Stimulated activated CD4-positive, alpha-beta T cell treated with anti-CD3 and anti-CD28 coated beads, Interleukin-4, amount 100 ng/mL, for 48 hours (primary cell): ENCODE measurements at regions not wholly inside any gene's neighbourhood (a gene's known extent, or its start where the extent isn't known, plus 50 kb on each side); places are given as distances from the start of the nearest gene placed in this dataset.

ENCODE experiments used
- DNase-seq, 2 donors: peaks; one replicate each; pipeline ENCODE4 v3.0.0-alpha.2; 2020; ENCODE audit warnings: low read depth in 2 of 2

DNA sequence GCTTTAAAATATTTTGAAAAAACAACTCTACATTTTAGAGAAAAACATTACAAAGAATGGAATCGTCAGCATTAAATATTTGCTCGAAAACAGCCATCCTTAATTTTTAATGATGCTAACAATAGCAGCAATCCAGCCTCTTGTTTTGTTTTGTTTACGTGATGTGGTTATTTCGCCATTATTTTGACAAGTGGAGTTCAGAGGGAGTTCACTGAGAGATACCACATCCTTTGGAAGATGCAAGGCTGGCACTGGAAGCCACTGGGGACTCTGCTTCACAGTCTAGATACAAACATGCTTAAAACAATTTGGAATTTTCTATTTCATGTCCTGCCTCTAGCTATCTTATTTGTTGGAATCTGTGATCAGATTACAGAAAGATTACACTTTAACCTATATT, 556.3 kb downstream of the PCDH17 start:
- no peak for DNase-seq

DNA sequence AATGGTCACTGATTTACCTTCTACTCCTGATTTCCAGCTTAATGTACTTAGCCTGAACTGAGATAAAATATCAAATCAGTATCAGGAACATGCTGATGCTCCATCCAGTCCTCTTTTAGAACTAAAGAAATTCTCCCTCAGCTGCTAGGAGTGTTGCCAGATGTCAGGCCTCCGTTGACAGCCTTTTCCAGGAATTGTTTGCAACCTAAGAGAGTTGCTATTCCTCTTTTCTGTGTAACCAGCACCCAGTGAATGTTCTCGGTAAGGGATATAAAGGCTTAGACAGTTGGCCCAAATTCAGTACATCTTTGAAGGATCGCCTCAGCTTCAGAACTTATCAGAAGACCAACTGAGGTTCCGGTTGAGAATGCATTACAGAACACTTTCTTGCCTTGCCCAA, 559.0 kb downstream of the PCDH17 start:
- no peak for DNase-seq

DNA sequence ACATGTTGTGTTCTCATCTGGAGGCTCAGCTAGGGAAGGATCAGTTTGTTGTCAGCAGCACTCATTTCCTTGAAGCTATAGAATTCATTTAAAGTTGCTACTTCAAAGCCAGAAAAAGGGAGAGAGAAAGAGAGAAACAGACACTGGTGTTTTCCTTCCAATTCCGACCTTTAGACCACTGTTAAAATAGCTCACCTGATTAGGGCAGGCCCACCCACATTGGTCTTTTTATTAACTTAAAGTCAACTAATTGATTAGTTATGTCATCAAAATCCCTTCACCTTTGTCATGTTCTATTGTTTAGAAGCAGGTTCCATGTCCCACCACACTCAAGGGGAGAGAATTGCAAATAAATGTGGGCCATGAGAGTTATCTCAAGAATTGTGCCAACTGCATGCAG, 560.2 kb downstream of the PCDH17 start:
- DNase-seq: no peak

DNA sequence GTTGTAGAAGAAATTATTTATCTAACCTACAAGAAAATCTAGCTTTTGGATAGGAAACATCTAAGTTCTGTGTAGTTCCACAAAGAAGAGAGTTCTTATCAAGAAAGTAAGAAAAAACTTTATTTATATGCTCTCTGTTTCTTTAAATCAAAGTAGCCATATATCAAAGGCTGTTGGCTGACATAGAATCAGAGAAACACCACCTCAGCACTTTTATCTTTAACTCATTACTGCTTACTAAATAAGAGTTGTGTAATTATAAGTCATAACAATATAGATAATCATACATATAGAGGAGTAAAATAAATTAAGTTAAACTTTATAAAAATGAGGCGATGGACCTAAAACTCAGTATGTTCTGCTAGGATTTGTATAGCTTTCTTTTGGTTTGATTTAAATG, 570.6 kb downstream of the PCDH17 start:
- no peak for DNase-seq

DNA sequence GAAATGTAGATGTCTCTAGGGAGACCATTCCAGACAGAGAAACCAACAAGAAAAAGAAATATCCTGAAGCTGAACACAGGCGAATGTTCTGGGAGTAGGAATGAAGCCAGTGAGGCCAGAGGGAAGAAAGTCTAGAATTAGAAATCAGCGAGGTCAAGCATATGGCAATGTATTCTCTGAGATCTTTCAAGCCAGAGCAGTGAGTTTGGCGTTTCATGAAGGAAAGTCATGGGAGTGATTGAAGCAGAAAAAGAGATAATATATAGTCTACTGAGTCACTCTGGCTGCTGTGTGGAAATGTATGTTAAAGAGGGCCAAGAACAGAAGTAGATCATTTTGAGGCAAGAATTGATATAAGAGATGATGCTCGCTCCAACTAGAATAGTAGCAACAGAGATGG, 576.0 kb downstream of the PCDH17 start:
- no peak for DNase-seq

DNA sequence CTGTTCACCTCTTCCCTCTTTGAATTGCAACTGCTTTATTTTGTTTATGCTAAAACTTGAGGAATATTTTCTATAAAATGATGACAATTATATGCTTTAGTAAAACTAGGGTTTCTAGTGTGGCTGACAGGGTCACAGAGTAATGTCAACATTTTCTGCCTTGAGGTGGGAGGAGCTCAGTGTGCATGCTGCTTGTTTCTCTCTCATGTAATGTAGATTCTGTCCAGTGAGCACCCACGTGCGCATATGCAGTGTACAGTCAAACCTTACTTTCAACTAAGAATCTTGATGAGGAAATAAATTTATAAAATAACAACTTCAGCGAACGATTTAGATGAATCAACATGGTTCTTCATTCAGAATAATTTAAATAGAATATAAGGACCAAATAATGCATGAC, 603.9 kb downstream of the PCDH17 start:
- no peak for DNase-seq

- DNase-seq: no peak
These were observed 607.6 kb downstream of the PCDH17 start for GRCh38 chr13:58238972-58239773.

GRCh38 chr13:58239774-58240268, 608.3 kb downstream of the PCDH17 start:
- DNase-seq: no peak

DNA sequence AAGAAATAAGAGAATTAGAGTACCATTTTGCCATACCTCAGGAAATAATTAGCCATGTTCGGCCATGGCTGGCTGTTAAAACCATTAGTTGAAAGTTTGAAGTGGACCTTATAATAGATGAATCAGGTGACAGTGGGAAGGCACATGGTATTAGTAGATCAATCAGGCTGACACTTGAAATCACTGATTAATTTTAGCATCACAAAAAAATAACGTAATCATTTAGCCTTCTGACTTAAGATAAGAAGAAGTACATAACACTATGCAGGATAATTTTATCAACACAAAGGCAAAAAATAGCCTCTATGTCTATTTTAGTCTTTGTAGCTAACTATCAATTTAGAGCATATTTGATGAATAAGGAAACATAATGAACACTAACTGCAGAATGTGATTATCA, 615.5 kb downstream of the PCDH17 start:
- DNase-seq: no peak

GRCh38 chr13:58254943-58255342, 623.4 kb downstream of the PCDH17 start:
- no peak for DNase-seq

GRCh38 chr13:58266271-58266670, 634.7 kb downstream of the PCDH17 start:
- no peak for DNase-seq

GRCh38 chr13:58298556-58299135, 667.1 kb downstream of the PCDH17 start:
- DNase-seq: no peak

DNA sequence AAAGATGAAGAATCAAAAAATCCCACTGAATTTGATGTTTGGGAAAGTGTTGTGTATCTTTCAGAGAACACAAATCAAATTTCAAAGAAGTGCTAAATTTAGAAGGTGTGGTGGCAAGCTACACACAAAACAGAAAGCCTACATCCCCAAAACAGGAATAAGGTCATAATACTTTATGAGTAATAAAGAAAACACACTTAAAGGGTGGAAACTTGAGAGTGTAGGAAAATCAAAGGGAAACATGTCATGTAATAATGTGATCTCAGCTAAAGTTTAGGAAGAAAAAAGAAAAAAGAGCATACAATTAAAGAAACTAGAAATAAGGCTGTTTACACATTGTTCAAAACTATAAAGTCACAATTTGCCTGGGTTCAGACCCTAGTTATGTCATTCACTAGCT, 668.7 kb downstream of the PCDH17 start:
- no peak for DNase-seq

DNA sequence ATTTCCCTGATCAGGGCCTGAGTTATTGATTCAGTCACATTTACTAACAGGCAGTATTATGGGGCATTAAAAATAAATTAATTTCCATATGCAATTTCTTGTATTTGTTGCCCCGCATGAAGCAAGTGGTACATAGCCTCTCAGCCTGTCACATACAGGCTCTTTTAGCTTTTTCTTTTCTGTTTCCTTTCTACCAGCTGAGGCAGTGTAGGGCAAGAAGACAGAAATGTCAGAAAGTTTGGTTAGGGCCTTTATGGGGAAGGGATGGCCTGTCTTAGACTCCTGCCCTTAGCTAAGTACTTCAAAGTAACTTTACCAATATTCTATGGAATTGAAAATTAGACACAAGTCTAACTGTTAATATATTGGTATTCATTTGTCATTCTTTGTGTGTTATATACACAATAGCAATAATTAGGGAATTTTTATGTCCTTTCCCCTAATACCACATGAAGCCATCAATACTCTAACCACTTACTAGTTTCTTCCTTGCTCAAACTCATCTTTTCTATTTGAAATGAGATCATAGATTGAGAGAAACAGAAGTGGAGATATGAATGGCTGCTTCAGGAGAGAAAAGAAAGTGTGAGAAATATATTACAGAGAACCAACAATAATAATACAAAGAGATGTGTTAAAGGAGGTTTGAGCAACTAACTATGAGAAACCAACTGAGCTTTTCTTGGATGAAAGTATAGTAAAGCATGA, 669.6 kb downstream of the PCDH17 start:
- DNase-seq: no peak

GRCh38 chr13:58302349-58302748, 670.8 kb downstream of the PCDH17 start:
- no peak for DNase-seq

DNA sequence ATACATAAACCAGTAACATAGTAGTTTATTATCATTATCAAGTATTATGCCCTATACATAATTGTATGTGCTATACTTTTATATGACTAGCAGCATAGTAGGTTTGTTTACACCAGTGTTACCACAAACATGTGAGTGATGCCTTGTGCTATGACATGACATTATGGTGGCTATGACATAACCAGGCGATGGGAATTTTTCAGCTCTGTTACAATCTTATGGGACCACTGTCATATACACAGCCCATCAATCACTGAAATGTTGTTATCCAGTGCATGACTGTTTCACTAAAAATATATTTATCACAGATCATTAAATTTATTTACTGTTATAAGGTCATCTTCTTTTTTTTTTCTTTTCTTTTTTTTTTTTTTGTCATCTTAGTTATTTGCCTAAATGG, 674.5 kb downstream of the PCDH17 start:
- no peak for DNase-seq

DNA sequence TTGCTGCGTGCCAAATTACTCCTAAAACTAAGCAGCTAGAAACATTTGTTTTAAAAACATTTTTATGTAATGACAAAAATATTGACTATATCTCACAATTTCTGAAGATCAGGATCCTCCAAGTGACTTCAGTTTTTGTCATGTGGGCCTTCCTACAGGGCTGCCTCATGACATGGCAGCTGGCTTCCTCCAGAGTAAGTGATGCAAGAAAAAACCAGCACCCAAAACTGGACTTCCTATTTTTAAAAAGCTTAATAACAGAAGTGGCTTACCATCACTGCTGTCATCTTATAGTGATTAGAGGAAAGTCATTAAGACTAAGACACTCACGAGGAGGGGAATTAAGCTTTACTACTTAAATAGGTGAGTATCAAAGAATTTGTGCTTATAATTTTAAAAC, 681.7 kb downstream of the PCDH17 start:
- no peak for DNase-seq

GRCh38 chr13:58318495-58319167, 687.1 kb downstream of the PCDH17 start:
- no peak for DNase-seq

GRCh38 chr13:58324161-58324560, 692.6 kb downstream of the PCDH17 start:
- no peak for DNase-seq

- no peak for DNase-seq
These were observed 698.2 kb downstream of the PCDH17 start for GRCh38 chr13:58329746-58330145.

DNA sequence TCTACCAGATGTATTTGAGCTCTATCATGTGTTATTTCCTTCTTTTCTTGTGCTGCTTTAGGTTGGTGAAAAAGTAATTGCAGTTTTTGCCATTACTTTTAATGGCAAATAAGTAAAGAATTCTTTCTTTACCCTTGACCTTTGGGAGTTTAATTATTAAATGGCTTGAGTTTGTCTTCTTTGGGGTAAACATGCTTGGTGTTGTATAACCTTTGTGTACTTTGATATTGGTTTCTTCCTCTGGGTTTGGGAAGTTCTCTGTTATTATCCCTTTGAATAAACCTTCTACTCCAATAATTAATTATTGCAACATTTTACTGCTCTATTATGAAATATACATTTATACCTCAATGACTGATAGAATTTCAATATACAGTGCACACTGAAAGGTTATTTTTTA, 709.4 kb downstream of the PCDH17 start:
- DNase-seq: no peak

GRCh38 chr13:58341318-58341717, 709.8 kb downstream of the PCDH17 start:
- no peak for DNase-seq
